ENCODE measurements at regions not wholly inside any gene's neighbourhood (a gene's known extent, or its start where the extent isn't known, plus 50 kb on each side); places are given as distances from the start of the nearest gene placed in this dataset.
"Not testable (repeated sequence)": the region's sequence is repeated elsewhere in the genome, so short reads cannot be mapped to it uniquely, and the experiment has no call there.

DNA sequence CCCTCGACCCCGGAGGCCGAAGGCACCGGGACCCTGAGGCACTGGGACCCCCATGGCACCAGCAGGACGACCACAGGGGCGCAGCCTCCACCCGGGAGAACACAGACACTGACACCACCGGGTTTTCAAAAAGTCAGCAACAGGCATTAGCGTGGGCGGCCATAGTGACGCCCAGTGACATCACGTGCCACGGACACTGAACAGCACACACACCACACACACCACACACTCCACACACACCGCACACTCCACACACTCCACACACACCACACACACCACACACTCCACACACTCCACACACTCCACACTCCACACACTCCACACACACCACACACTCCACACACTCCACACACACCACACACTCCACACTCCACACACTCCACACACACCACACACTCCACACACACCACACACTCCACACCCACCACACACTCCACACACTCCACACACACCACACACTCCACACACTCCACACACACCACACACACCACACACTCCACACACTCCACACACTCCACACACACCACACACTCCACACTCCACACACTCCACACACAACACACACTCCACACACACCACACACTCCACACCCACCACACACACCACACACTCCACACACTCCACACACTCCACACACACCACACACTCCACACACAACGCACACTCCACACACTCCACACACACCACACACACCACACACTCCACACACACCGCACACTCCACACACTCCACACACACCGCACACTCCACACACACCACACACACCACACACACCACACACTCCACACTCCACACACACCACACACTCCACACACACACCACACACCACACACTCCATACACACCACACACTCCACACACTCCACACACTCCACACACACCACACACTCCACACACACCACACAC lies 3955.9 kb upstream of the TPTE start:
- intact Hi-C loops (cut with DNase I; ENCODE audit: low total_unique reads); in situ Hi-C loops (cut with MboI; ENCODE audit: low sequenced_read_pairs in 4 of 4); H3K4me1 ChIP-seq; H3K36me3 ChIP-seq; H3K27me3 ChIP-seq; H3K9me3 ChIP-seq; H3K27ac ChIP-seq: not testable (repeated sequence)
- peak in 1 of 2 donors; percentile 40 for ATAC-seq
- H3K4me3 ChIP-seq = peak overlapping the region in 1 of 4 donors; percentile 18
- peak in 1 of 2 donors; percentile 10 for DNase-seq

DNA sequence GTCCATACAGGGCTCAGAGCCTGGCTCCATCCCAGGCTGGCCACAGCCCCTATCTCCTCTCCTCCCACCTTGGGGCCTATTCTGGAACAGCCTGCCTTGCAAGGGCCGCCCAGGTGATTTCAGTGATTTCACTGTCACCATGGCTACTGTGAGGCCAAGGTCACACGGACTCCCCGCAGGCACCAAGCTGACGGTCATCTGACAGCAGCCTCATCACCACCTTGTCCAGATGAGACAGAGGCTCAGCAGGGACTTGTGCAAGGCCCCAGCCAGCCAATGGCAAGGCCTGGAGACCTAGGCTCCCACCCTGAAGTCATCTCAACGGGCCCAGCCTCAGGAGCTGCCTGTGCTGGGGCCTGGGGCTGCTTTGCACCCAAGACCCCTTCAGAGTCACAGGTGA lies 3953.8 kb upstream of the TPTE start:
- H3K4me3 ChIP-seq; ATAC-seq; DNase-seq; H3K27me3 ChIP-seq; H3K36me3 ChIP-seq; H3K27ac ChIP-seq; H3K9me3 ChIP-seq; H3K4me1 ChIP-seq; intact Hi-C loops (cut with DNase I; ENCODE audit: low total_unique reads); in situ Hi-C loops (cut with MboI; ENCODE audit: low sequenced_read_pairs in 4 of 4): not testable (repeated sequence)

DNA sequence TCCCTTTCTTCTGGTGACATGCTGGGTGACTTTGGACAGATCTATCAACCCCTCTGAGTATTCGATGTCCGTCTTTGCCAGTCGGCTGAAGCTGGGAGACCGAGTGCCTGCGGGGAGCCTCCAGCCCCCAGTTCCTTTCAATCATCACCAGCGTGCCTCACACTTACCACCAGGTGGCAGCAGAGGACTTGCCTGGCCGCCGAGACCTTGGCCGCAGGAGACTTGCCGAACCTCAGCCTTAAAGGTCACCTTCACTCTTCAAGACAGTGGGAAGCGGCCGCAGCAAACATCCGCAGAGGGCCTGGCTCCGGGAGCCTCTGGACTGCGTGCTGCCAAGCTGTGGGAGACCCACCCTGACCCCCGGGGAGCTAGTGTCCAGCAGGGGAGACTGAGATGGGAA lies 3952.2 kb upstream of the TPTE start:
- ATAC-seq = peak; percentile 69 to 83
- H3K27ac ChIP-seq; H3K4me3 ChIP-seq; H3K36me3 ChIP-seq; H3K4me1 ChIP-seq; intact Hi-C loops (cut with DNase I; ENCODE audit: low total_unique reads); in situ Hi-C loops (cut with MboI; ENCODE audit: low sequenced_read_pairs in 4 of 4); H3K9me3 ChIP-seq; H3K27me3 ChIP-seq; DNase-seq: not testable (repeated sequence)

DNA sequence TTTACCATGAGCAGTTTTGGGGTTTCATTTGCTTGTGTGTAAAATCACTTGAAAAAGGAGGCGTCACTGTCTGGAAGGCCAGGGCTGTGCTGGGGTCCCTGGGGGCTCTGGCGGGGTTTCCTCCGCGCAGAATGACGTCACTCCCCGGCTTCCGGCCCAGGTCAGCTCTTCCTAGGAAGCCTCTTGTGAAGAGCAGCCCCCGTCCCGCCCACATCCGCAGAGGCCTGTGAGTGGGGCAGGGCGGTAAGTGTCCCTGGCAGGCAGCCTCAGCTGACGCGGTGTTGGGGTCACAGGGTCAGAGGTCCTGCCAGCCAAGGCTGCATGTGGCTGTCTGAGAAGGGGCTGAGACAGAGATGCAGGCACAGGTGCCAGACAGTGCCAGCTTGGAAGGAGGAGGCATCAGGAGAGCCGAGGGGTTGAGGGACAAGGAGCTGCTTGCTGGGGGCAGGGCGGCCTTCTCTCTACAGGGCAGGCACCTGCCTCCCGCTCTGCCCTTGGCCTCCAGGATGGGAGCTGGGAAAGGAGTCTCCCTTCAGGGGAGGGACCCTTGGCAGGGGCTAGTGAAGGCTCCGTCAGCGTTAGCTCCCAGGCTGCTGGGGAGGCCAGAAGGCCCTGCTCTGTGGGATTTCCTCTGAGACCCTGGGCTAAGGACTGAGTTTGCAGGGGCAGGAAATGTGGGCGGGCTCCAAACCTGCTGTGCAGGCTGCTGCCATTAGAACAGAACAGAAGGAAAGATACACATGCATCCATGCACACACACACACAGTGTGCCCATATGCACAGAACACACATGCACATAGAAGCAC lies 3951.6 kb upstream of the TPTE start:
- DNase-seq; H3K36me3 ChIP-seq; in situ Hi-C loops (cut with MboI; ENCODE audit: low sequenced_read_pairs in 4 of 4): not testable (repeated sequence)

DNA sequence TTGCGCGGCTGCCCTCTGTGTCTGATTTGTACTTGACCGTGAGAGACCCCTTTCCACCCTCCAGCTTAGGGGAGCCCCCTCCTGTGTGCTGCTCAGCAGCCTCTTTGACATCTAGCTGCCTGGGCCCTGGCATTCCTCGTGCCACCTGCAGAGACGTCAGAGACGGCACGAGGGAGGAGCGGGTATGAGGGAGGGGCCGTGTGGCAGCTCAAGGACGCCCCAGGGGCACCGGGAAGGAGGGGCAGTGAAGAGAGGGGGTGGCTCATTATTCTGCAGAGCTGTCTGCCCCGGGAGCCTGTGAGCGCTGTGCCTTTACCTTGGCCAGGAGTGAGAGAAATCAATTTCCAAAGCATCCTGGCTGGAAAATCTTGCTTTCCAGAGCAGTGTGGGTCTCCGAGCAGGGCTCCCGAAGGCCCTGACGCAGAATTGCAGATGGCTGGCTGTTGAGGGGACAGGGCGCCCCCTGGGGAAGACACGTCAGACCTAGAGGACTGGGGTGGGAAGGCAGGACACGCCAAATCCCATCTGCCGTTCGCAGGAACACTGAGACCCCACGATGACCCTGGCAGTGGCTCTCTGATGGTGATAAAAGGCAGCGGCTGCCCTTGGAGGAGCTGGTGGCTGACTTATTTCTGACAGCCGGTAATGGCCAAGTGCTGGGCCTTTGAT lies 3950.5 kb upstream of the TPTE start:
- ATAC-seq; H3K4me3 ChIP-seq; in situ Hi-C loops (cut with MboI; ENCODE audit: low sequenced_read_pairs in 4 of 4); H3K4me1 ChIP-seq; DNase-seq; H3K36me3 ChIP-seq; H3K27ac ChIP-seq; H3K9me3 ChIP-seq; intact Hi-C loops (cut with DNase I; ENCODE audit: low total_unique reads); H3K27me3 ChIP-seq: not testable (repeated sequence)

More for the DNA sequence above, 3951.6 kb upstream of the TPTE start:
- H3K27ac ChIP-seq; H3K27me3 ChIP-seq; intact Hi-C loops (cut with DNase I; ENCODE audit: low total_unique reads); H3K4me1 ChIP-seq; H3K4me3 ChIP-seq; H3K9me3 ChIP-seq: not testable (repeated sequence)
- ATAC-seq = peak; percentile 42 to 63

DNA sequence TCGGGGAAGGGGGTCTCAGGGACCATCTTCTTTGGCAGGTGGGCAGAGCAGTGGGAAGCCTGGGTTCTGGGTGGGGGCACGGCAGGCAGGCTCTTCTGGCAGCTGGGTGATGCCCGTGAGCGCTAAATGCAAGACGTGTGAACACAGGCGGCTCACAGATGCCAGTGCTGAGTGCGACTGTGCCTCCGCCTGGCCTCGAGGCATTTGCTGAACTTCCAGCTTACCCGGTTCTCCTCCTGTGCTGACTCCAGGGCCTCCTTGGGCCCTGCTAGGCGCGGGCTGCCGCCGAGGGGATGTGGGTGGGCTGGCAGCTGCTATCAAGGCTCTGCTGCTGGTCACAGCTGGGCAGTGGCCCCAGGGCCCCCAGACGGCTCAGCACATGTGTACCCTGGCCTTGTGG lies 3947.8 kb upstream of the TPTE start:
- H3K9me3 ChIP-seq; intact Hi-C loops (cut with DNase I; ENCODE audit: low total_unique reads); DNase-seq; H3K4me3 ChIP-seq; ATAC-seq; H3K27ac ChIP-seq; in situ Hi-C loops (cut with MboI; ENCODE audit: low sequenced_read_pairs in 4 of 4); H3K4me1 ChIP-seq; H3K27me3 ChIP-seq; H3K36me3 ChIP-seq: not testable (repeated sequence)

DNA sequence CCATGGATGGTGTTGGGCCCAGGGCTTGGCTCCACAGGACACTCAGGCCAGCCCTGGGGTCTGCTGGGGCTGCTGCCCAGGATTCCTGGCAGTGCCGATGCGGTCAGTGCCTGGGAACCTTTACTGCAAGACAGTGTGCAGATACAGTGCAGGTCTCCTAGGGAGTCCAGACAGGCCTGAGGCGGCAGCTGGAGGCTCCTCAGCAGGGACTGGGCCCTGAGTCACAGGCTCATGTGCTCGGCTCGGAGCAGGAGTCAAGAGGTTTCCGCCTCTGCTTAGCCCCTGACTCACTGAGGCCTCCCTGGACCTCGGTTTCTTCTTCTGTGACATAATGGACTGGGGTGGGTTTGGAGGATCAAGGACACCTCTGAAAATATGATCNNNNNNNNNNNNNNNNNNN lies 3941.6 kb upstream of the TPTE start:
- H3K36me3 ChIP-seq; intact Hi-C loops (cut with DNase I; ENCODE audit: low total_unique reads); in situ Hi-C loops (cut with MboI; ENCODE audit: low sequenced_read_pairs in 4 of 4); H3K27ac ChIP-seq; H3K4me1 ChIP-seq; DNase-seq; ATAC-seq; H3K9me3 ChIP-seq; H3K27me3 ChIP-seq; H3K4me3 ChIP-seq: not testable (repeated sequence)
